ENCODE measurements at regions not wholly inside any gene's neighbourhood (a gene's known extent, or its start where the extent isn't known, plus 50 kb on each side); places are given as distances from the start of the nearest gene placed in this dataset.

DNA sequence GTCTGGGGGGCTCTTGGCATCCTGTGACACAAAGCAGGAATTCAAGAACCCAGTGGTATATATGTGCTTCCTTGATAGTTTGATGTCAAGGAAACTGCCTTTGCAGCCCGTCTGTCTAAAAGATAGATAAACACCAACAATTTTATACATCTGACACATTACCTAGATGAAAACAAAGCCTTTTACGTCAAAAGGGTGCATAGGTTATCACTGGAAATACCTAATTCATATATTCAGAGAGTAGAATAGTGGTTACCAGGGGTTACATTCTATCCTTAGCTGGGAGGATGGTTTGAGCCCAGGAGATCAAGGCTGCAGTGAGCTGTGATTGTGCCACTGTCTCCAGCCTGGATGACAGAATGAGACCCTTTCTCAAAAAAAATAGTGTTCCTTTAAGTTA lies 356.9 kb upstream of the RASGRP1 start:
- H2AFZ ChIP-seq (ENCODE audit: low read length), result no peak overlapping the region
- H3K9me3 ChIP-seq (ENCODE audit: low read length), result no peaks in the 10 kb centered on the region
- no peaks in the 10 kb centered on the region for H3K9me2 ChIP-seq (replicated peaks; ENCODE audit: insufficient read depth, low read length)
- H3K4me3 ChIP-seq (ENCODE audit: low read length), result no peak overlapping the region
- H3K79me2 ChIP-seq (ENCODE audit: low read length), result no peaks in the 10 kb centered on the region
- no peaks in the 10 kb centered on the region for H3K27me3 ChIP-seq (ENCODE audit: low read length)
- H3K9ac ChIP-seq (ENCODE audit: low read length), result no peak overlapping the region
- no peak for DNase-seq
- no peak overlapping the region for H3K27ac ChIP-seq (ENCODE audit: low read length)
- H3K4me2 ChIP-seq (ENCODE audit: low read depth, low read length, poor library complexity, severe bottlenecking), result no peak overlapping the region
- H3K36me3 ChIP-seq (ENCODE audit: insufficient read depth, low read length), result no peaks in the 10 kb centered on the region
- no peaks in the 10 kb centered on the region for H4K20me1 ChIP-seq (ENCODE audit: insufficient read depth, low read depth, low read length)
- no peaks in the 10 kb centered on the region for H3K4me1 ChIP-seq (ENCODE audit: low read length)

DNA sequence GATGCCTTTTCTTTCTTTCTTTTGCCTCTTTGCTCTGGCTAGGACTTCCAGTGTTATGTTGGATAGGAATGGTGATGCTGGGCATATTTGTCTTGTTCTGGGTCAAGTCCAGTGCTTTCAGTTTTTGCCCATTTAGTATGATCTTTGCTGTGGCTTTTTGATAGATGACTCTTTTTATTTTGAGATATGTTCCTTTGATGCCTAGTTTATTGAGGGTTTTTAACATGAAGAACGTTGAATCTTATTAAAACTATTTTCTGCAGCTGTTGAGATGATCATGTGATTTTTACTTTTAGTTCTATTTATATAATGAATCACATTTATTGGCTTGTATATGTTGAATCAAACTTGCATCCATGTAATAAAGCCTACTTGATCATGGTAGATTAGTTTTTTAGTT lies 363.8 kb upstream of the RASGRP1 start:
- no peaks in the 10 kb centered on the region for H3K9me3 ChIP-seq (ENCODE audit: low read length)
- no peak overlapping the region for H3K4me3 ChIP-seq (ENCODE audit: low read length)
- H3K4me1 ChIP-seq (ENCODE audit: low read length), result no peaks in the 10 kb centered on the region
- no peaks in the 10 kb centered on the region for H4K20me1 ChIP-seq (ENCODE audit: insufficient read depth, low read depth, low read length)
- no peaks in the 10 kb centered on the region for H3K79me2 ChIP-seq (ENCODE audit: low read length)
- no peak for DNase-seq
- no peak overlapping the region for H3K4me2 ChIP-seq (ENCODE audit: low read depth, low read length, poor library complexity, severe bottlenecking)
- H3K36me3 ChIP-seq (ENCODE audit: insufficient read depth, low read length), result no peaks in the 10 kb centered on the region
- no peak overlapping the region for H2AFZ ChIP-seq (ENCODE audit: low read length)
- H3K27me3 ChIP-seq (ENCODE audit: low read length), result no peaks in the 10 kb centered on the region
- no peak overlapping the region for H3K27ac ChIP-seq (ENCODE audit: low read length)
- no peak overlapping the region for H3K9ac ChIP-seq (ENCODE audit: low read length)
- H3K9me2 ChIP-seq (replicated peaks; ENCODE audit: insufficient read depth, low read length), result no peaks in the 10 kb centered on the region

DNA sequence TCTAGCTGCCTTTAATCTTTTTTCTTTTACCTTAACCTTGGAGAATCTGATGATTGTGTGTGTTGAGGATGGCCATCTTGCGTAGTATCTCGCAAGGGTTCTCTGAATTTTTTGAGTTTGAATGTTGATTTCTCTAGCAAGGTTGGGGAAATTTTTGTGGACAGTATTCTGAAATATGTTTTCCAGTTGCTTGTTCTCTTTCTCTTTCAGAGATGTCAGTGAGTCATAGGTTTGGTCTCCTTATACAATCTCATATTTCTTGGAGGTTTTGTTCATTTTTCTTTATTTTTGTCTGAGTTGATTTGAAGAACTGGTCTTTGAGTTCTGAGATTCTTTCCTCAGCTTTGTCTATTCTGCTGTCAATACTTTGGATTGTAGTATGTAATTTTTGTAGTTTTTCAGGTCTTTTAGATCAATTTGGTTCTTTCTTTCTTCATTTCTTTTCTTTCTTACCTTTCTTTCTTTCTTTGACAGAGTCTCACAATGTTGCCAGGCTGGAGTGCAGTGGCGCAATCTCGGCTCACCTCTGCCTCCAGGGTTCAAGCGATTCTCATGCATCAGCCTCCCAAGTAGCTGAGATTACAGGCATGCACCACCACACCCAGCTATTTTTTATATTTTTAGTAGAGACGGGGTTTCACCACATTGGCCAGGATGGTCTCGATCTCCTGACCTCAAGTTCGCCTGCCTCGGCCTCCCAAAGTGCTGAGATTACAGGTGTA lies 366.4 kb upstream of the RASGRP1 start:
- H4K20me1 ChIP-seq (ENCODE audit: insufficient read depth, low read depth, low read length), result no peaks in the 10 kb centered on the region
- no peaks in the 10 kb centered on the region for H3K79me2 ChIP-seq (ENCODE audit: low read length)
- no peak overlapping the region for H3K9ac ChIP-seq (ENCODE audit: low read length)
- no peak overlapping the region for H3K27ac ChIP-seq (ENCODE audit: low read length)
- no peak overlapping the region for H3K4me3 ChIP-seq (ENCODE audit: low read length)
- no peak for DNase-seq
- no peak overlapping the region for H3K4me2 ChIP-seq (ENCODE audit: low read depth, low read length, poor library complexity, severe bottlenecking)
- no peaks in the 10 kb centered on the region for H3K36me3 ChIP-seq (ENCODE audit: insufficient read depth, low read length)
- no peaks in the 10 kb centered on the region for H3K4me1 ChIP-seq (ENCODE audit: low read length)
- no peaks in the 10 kb centered on the region for H3K9me3 ChIP-seq (ENCODE audit: low read length)
- H3K27me3 ChIP-seq (ENCODE audit: low read length), result no peaks in the 10 kb centered on the region
- H3K9me2 ChIP-seq (replicated peaks; ENCODE audit: insufficient read depth, low read length), result 0 out of 2 replicates have a peak, but pooled peaks cover 4% of the 10 kb centered on the region
- H2AFZ ChIP-seq (ENCODE audit: low read length), result no peak overlapping the region

GRCh38 chr15:38941399-38941953 lies 376.9 kb upstream of the RASGRP1 start:
- Histone ChIP-seq H3K27ac (ENCODE audit: low read length) (no peak overlapping the region), H4K20me1 (ENCODE audit: insufficient read depth, low read depth, low read length) (no peaks in the 10 kb centered on the region), H3K36me3 (ENCODE audit: insufficient read depth, low read length) (no peaks in the 10 kb centered on the region), H3K9ac (ENCODE audit: low read length) (no peak overlapping the region), H3K4me1 (ENCODE audit: low read length) (no peaks in the 10 kb centered on the region), H3K27me3 (ENCODE audit: low read length) (no peaks in the 10 kb centered on the region), H3K9me2 (replicated peaks; ENCODE audit: insufficient read depth, low read length) (no peaks in the 10 kb centered on the region), H3K4me2 (ENCODE audit: low read depth, low read length, poor library complexity, severe bottlenecking) (no peak overlapping the region), H3K4me3 (ENCODE audit: low read length) (no peak overlapping the region), H3K79me2 (ENCODE audit: low read length) (no peaks in the 10 kb centered on the region), H2AFZ (ENCODE audit: low read length) (no peak overlapping the region), H3K9me3 (ENCODE audit: low read length) (no peaks in the 10 kb centered on the region)
- DNase-seq, result no peak

GRCh38 chr15:38944536-38944935 lies 379.9 kb upstream of the RASGRP1 start:
- Histone ChIP-seq H3K27ac (ENCODE audit: low read length) (no peak overlapping the region), H3K79me2 (ENCODE audit: low read length) (no peaks in the 10 kb centered on the region), H3K4me2 (ENCODE audit: low read depth, low read length, poor library complexity, severe bottlenecking) (no peak overlapping the region), H3K9me2 (replicated peaks; ENCODE audit: insufficient read depth, low read length) (no peaks in the 10 kb centered on the region), H2AFZ (ENCODE audit: low read length) (no peak overlapping the region), H4K20me1 (ENCODE audit: insufficient read depth, low read depth, low read length) (no peaks in the 10 kb centered on the region), H3K9ac (ENCODE audit: low read length) (no peak overlapping the region), H3K27me3 (ENCODE audit: low read length) (no peaks in the 10 kb centered on the region), H3K4me1 (ENCODE audit: low read length) (no peaks in the 10 kb centered on the region), H3K36me3 (ENCODE audit: insufficient read depth, low read length) (no peaks in the 10 kb centered on the region), H3K4me3 (ENCODE audit: low read length) (no peak overlapping the region), H3K9me3 (ENCODE audit: low read length) (no peaks in the 10 kb centered on the region)
- no peak for DNase-seq

- Histone ChIP-seq H2AFZ (ENCODE audit: low read length) (no peak overlapping the region), H3K27ac (ENCODE audit: low read length) (no peak overlapping the region), H3K4me1 (ENCODE audit: low read length) (no peaks in the 10 kb centered on the region), H3K36me3 (ENCODE audit: insufficient read depth, low read length) (no peaks in the 10 kb centered on the region), H3K9ac (ENCODE audit: low read length) (no peak overlapping the region), H3K27me3 (ENCODE audit: low read length) (no peaks in the 10 kb centered on the region), H4K20me1 (ENCODE audit: insufficient read depth, low read depth, low read length) (no peaks in the 10 kb centered on the region), H3K9me2 (replicated peaks; ENCODE audit: insufficient read depth, low read length) (no peaks in the 10 kb centered on the region), H3K9me3 (ENCODE audit: low read length) (no peaks in the 10 kb centered on the region), H3K4me2 (ENCODE audit: low read depth, low read length, poor library complexity, severe bottlenecking) (no peak overlapping the region), H3K79me2 (ENCODE audit: low read length) (no peaks in the 10 kb centered on the region), H3K4me3 (ENCODE audit: low read length) (no peak overlapping the region)
- no peak for DNase-seq
Observed at GRCh38 chr15:38945551-38946298, 381.1 kb upstream of the RASGRP1 start.

DNA sequence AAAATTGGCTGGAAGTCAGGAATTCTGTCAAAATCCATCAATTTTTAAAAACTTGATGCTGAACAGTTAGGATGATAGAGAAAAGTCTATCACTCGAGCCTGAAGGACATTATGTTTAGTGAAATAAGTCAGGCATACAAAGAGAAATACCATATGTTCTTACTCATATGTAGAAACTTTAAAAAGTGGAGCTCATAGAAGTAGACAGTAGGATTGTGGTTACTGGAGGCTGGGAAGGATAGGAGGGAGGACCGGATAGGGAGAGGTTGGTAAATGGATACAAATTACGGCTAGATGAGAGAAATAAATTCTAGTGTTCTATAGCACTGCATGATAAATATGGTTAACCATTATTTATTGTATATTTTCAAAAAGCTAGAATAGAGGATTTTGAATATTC lies 389.5 kb upstream of the RASGRP1 start:
- no peak overlapping the region for H2AFZ ChIP-seq (ENCODE audit: low read length)
- no peaks in the 10 kb centered on the region for H3K9me2 ChIP-seq (replicated peaks; ENCODE audit: insufficient read depth, low read length)
- no peak overlapping the region for H3K4me2 ChIP-seq (ENCODE audit: low read depth, low read length, poor library complexity, severe bottlenecking)
- no peaks in the 10 kb centered on the region for H4K20me1 ChIP-seq (ENCODE audit: insufficient read depth, low read depth, low read length)
- H3K27ac ChIP-seq (ENCODE audit: low read length), result no peak overlapping the region
- H3K79me2 ChIP-seq (ENCODE audit: low read length), result no peaks in the 10 kb centered on the region
- no peak for DNase-seq
- H3K4me1 ChIP-seq (ENCODE audit: low read length), result no peaks in the 10 kb centered on the region
- H3K36me3 ChIP-seq (ENCODE audit: insufficient read depth, low read length), result no peaks in the 10 kb centered on the region
- no peak overlapping the region for H3K4me3 ChIP-seq (ENCODE audit: low read length)
- no peaks in the 10 kb centered on the region for H3K27me3 ChIP-seq (ENCODE audit: low read length)
- no peaks in the 10 kb centered on the region for H3K9me3 ChIP-seq (ENCODE audit: low read length)
- H3K9ac ChIP-seq (ENCODE audit: low read length), result no peak overlapping the region

- Histone ChIP-seq H2AFZ (ENCODE audit: low read length) (no peak overlapping the region), H3K4me2 (ENCODE audit: low read depth, low read length, poor library complexity, severe bottlenecking) (no peak overlapping the region), H3K79me2 (ENCODE audit: low read length) (no peaks in the 10 kb centered on the region), H3K27me3 (ENCODE audit: low read length) (no peaks in the 10 kb centered on the region), H3K36me3 (ENCODE audit: insufficient read depth, low read length) (no peaks in the 10 kb centered on the region), H3K9me2 (replicated peaks; ENCODE audit: insufficient read depth, low read length) (no peaks in the 10 kb centered on the region), H3K4me3 (ENCODE audit: low read length) (no peak overlapping the region), H3K27ac (ENCODE audit: low read length) (no peak overlapping the region), H3K9ac (ENCODE audit: low read length) (no peak overlapping the region), H3K9me3 (ENCODE audit: low read length) (no peaks in the 10 kb centered on the region), H3K4me1 (ENCODE audit: low read length) (no peaks in the 10 kb centered on the region), H4K20me1 (ENCODE audit: insufficient read depth, low read depth, low read length) (no peaks in the 10 kb centered on the region)
- DNase-seq, result no peak
Observed at GRCh38 chr15:38961456-38961855, 396.8 kb upstream of the RASGRP1 start.

All from Karpas-422 (cell line).